MM.1S (cell line): ENCODE measurements at regions not wholly inside any gene's neighbourhood (a gene's known extent, or its start where the extent isn't known, plus 50 kb on each side); places are given as distances from the start of the nearest gene placed in this dataset.

Source experiments
- CTCF ChIP-seq: fragments of 300-600 bp; sonication (generic); IDR thresholded peaks from 2 replicates; pipeline ENCODE4 v1.5.1; 2016; ENCODE audit warnings: antibody characterized with exemption, low read length, mixed read lengths
- EZH2 ChIP-seq: fragments of 300-600 bp; sonication (generic); optimal IDR thresholded peaks from 2 replicates; pipeline ENCODE3; 2017; ENCODE audit warnings: low read depth, mild to moderate bottlenecking, antibody characterized with exemption, low read length, mixed read lengths
- EZH2phosphoT487 ChIP-seq: fragments of 300-600 bp; sonication (generic); IDR thresholded peaks from 2 replicates; pipeline ENCODE4 v1.6.1; 2018; ENCODE audit warnings: antibody characterized with exemption, low read length

GRCh38 chr19:27738569-27739193 lies 1474.3 kb downstream of the UQCRFS1 start:
- TF ChIP-seq CTCF, result no peak
- TF ChIP-seq EZH2, result no peak
- TF ChIP-seq EZH2phosphoT487, result no peak
